ELR (cell line): ENCODE measurements at regions not wholly inside any gene's neighbourhood (a gene's known extent, or its start where the extent isn't known, plus 50 kb on each side); places are given as distances from the start of the nearest gene placed in this dataset.

ENCODE experiments used
- DNase-seq: peaks from one replicate; pipeline ENCODE4 v3.0.0-alpha.2; 2015; ENCODE audit warnings: low read depth

DNA sequence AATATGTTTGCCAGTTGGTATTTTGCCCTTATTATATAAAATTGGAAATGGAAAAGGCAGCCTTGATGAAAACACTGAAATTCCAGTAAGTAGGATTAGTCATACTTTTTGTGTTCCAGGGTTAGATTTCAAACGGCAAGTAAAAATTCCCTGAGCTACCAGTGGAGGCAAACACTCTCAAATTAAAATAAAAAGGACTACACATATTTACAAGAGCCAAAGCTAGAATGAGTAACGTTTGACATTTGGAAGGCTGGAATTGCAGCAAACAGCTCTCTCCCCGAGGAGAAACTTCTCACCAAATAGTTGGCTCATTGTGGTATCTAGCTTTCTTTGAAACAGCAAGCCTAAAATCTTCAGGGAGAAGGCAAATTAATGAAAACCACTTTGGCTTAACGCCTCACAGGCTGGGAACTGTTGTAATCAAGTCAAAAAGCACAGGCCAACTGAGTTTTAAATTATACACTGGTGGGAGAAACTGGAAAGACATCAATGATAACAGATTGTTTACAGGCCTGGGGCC, 288.4 kb downstream of the SNX13 start:
- peak; percentile 76 for DNase-seq

GRCh38 chr7:17654940-17655339, 285.4 kb downstream of the SNX13 start:
- DNase-seq = peak; percentile 62

GRCh38 chr7:17659126-17659525, 281.2 kb downstream of the SNX13 start:
- no peak for DNase-seq

DNA sequence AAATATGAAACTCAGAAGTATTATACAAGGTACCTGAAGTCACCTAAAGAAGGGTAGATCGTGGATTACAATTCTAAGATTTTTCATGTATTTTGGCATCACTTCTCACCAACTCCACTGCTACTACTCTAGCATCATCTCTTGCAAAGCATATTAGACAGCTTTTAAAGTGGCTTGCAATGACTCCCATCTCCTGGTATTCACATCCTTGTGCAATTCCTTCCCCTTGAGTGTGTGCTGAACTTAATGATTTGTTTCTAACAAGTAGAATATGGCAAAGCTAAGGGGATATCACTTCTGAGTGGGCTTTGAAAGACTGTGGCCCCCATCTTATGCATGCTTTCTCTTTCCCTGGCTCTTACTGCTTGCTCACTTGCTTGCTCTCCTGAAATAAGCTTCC, 280.2 kb downstream of the SNX13 start:
- DNase-seq = peak; percentile 67

- peak; percentile 28 for DNase-seq
These were observed 278.2 kb downstream of the SNX13 start for GRCh38 chr7:17661982-17662585.

DNA sequence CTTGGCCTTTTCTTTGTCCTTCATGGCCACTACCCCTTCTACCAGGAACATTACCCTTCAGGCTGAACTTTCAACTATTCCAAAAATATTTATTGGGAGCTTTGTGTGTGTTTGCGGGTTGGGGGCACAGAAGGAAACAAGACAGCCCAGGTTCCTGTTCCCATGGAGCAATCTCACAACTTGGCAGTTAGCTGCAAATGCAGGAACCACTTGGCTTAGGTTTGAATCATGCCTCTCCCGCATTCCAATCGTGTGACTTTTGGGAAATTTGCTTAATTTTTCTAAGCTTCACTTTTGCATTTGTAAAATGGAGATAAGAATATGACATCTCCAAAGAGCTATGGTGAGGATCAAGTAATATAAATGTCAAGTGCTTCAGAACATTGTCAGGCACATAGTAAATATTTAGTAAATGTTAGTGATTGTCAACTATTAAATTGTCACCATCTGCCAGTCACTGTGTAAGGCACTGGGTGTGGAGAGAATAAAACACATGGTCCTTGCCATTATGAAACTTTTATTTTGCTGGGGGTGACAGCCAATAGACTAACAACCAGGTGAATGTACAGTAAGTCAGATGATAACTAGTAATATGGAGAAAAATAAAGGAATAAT, 277.1 kb downstream of the SNX13 start:
- peak; percentile 89 for DNase-seq

DNA sequence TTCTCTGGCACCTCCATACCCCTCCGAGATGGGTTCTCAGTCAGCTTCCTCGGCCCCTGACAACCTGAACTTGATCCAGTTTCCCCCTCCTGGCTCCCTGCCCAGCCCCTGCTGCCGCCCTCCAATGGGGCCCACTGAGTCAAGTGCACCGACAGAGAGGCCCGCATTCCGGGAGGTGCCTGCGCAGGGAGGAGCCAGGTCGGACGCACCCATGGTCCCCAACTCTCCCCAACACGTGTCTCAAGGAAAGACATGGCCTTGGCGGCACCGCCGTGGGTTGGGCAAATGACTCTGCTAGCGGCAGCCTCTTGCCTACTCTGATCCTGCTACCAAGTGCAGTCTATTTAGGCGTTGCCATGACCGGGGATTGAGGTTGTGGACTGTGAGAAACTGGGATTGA, 275.3 kb downstream of the SNX13 start:
- no peak for DNase-seq

GRCh38 chr7:17668122-17668521, 272.2 kb downstream of the SNX13 start:
- no peak for DNase-seq

GRCh38 chr7:17669204-17669603, 271.1 kb downstream of the SNX13 start:
- DNase-seq = no peak

DNA sequence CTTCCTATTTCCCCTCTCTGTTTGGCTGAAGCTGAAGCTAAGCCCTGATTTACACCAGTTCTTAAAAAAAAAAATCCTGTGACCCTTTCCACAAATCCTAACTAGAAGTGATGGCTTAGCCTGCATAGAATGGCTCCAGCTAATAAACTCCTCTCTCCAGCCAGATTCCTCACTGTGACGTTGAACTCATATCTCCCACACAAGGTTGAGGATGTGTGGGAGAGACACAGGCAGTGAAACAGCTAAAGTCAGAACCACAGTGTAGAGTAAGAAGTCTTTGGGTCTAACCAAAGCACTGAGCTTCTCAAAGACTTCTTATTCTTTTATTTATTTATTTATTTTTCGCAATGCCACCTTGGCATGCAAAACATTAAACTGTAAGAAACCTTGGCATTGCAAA, 268.3 kb downstream of the SNX13 start:
- no peak for DNase-seq

GRCh38 chr7:17672783-17673182, 267.5 kb downstream of the SNX13 start:
- no peak for DNase-seq

DNA sequence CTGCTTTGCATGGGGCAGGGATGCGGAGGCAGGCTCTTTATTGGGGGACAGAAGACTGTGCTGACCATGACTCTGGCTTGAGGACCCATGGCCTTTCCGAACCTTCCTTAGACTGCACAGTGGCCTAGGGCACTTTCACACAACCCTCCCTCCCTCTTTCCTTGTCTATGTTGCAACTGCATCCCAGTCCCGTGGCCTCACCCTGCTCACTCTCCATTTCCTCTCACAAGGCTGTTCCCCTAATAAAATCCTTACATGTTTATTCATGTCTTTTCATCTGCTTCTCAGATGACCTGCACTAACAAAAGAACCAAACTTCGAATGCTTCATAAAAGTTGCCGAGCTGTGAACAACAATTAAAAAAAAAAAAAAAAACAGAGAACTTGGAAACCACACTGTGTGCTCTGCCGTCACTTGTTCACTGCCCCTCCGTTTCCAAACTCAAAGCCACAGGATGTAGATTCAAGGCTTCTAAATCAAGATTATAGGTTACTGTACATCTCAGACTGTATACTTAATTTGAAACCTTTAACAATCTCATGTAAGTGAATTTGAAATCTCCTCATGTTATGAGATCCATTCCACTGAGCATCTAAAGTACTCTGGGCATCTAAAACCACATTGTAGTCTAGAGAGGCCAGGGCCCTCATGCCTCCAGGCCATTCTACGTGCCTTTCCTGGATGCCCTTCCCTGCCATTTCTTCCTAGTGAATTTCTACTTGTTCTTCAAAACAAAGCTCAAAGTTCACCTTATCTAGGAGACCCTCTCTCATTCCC, 265.9 kb downstream of the SNX13 start:
- DNase-seq = no peak

- DNase-seq = no peak
These were observed 265.2 kb downstream of the SNX13 start for GRCh38 chr7:17674943-17675608.

GRCh38 chr7:17677408-17677807, 262.9 kb downstream of the SNX13 start:
- DNase-seq = peak; percentile 88

DNA sequence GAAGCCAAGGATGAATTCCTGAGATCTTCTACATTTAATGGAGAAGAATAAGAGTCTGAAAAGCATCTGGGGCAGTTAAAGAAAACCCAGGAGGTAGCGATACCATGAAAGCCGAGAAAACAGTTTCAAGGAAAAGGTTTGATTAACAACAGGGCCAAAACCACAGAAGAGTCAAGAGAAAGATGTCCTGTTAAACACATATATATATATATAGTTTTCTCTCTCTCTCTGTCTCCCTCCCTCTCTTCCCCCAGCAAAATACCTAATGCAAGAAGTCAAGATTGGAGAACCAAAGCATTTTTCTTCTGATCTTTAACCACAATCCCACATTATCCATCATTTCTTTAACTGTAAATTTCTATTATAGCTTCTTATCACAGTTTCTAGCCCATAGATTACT, 261.4 kb downstream of the SNX13 start:
- no peak for DNase-seq

DNA sequence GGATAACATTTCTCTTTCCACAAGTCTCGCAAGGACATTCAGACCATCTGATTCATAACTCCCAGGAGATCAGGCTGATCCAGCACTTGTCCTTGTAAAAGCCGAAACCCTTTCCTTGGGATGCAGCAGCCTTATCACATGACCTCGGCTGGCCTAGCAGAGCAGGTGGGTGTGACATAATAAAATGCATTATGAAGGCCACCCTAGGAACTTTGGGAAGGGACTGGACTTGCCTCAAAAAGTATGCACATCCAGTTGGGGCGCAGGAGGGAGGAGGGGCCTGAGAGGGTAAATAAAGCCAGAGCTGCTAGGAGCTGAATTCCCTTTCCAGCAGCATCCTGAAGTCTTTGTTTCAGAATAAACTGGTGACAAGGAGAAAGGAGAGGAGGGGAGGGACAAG, 260.8 kb downstream of the SNX13 start:
- peak; percentile 65 for DNase-seq

DNA sequence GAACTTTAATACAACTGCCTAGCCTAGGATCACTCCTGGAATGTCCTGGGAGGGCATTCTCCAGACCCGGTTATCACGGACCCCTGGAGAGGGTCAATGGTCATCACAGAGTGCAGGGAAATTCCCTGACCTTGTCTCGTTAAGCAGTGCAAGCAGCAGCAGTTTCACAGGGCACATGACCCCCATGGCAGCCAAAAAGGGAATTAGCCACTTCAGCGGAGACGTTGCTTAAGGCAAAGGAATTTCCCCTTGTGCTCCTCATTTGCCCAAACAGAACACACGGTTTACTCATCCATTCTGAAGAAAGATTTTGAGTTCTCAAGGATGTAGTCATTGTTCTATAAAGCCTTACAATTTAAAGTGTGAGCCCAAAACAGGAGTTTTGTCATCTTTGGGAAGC, 260.3 kb downstream of the SNX13 start:
- DNase-seq = peak; percentile 94

- DNase-seq = peak; percentile 75
These were observed 259.3 kb downstream of the SNX13 start for GRCh38 chr7:17680943-17681351.

DNA sequence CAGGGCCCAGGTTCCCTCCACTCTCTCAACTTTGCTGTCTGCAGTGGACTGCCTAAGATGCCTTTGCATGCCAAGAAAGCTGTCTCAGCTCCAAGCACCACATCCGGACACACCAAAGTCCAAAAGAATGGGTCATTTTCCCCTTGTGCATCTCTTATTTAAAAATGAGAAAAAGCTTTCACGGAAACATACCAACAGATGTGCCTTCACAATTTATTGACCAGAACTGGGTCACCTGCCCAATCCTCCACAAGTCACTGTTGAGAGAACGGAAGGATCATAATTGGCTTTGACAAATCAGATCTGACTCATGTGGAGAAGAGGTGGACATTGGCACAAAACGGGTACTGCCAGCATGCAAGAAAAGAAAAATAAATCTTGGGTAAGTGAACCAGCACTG, 258.3 kb downstream of the SNX13 start:
- DNase-seq = peak; percentile 72

DNA sequence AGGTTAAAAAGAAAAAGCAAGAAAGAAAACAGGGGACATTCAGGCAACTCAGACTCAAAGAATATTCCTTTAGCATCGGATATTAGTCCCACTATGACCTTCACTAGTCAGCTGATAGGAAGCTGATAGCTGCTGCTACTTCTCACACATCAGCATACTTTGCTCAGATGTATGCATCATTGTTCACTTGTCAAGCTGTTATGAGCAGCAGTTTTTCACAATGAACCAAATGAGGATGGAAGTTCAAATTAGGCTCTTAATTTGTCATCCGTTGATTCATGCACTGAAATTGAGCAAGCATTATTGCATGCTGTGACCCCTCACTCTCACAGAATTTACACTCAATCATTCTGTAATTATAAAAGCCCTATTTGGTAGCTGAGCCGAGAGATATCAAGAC, 257.7 kb downstream of the SNX13 start:
- DNase-seq = peak; percentile 38

DNA sequence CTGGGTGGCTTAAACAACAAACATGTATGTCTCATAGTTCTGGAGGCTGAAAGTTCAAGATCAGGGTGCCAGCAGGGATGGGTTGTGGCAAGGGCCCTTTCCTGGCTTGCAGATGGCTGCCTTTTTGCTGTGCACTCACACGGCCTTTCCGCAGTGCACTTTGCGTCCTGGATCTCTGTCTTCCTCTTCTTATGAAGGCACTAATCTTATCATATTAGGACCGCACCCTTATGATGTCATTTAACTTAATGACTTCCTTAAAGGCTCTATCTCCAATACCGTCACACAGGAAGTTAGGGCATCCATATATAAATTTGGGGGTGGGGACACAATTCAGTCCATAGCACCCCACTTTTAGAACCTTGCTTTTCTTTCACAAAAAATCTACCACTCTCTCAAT, 255.2 kb downstream of the SNX13 start:
- DNase-seq = no peak

- no peak for DNase-seq
These were observed 252.9 kb downstream of the SNX13 start for GRCh38 chr7:17687361-17687760.
